ENCODE measurements at regions not wholly inside any gene's neighbourhood (a gene's known extent, or its start where the extent isn't known, plus 50 kb on each side); places are given as distances from the start of the nearest gene placed in this dataset.

- no peaks in the 10 kb centered on the region for H3K79me2 ChIP-seq (ENCODE audit: insufficient read depth, low read length)
- H2AFZ ChIP-seq (ENCODE audit: low read length) = no peak overlapping the region
- no peak overlapping the region for H3K4me3 ChIP-seq (ENCODE audit: insufficient read depth, low read length)
- H3K9me3 ChIP-seq (ENCODE audit: low read depth, low read length) = no peaks in the 10 kb centered on the region
- no peaks in the 10 kb centered on the region for H4K20me1 ChIP-seq (ENCODE audit: insufficient read depth, low read length)
- no peak for DNase-seq (ENCODE audit: insufficient read length, low spot score, missing footprints)
- H3K27ac ChIP-seq (ENCODE audit: low read depth, low read length) = no peak overlapping the region
- H3K4me2 ChIP-seq (ENCODE audit: insufficient read depth, low read length) = no peak overlapping the region
- TF ChIP-seq CTCF (IDR thresholded peaks at IDR 0.05; ENCODE audit: extremely low read depth, low read depth, low read length) = no peak
- H3K4me1 ChIP-seq (ENCODE audit: insufficient read depth, low read length) = no peaks in the 10 kb centered on the region
- no peaks in the 10 kb centered on the region for H3K36me3 ChIP-seq (ENCODE audit: insufficient read depth, low read length)
- no peaks in the 10 kb centered on the region for H3K27me3 ChIP-seq (ENCODE audit: insufficient read depth, low read length)
Observed at GRCh38 chr7:46208635-46209525, 287.8 kb upstream of the IGFBP3 start.

- no peak overlapping the region for H3K4me2 ChIP-seq (ENCODE audit: insufficient read depth, low read length)
- no peaks in the 10 kb centered on the region for H3K79me2 ChIP-seq (ENCODE audit: insufficient read depth, low read length)
- no peaks in the 10 kb centered on the region for H3K27me3 ChIP-seq (ENCODE audit: insufficient read depth, low read length)
- H3K36me3 ChIP-seq (ENCODE audit: insufficient read depth, low read length) = no peaks in the 10 kb centered on the region
- no peaks in the 10 kb centered on the region for H3K9me3 ChIP-seq (ENCODE audit: low read depth, low read length)
- H3K4me3 ChIP-seq (ENCODE audit: insufficient read depth, low read length) = no peak overlapping the region
- H2AFZ ChIP-seq (ENCODE audit: low read length) = no peak overlapping the region
- no peak for DNase-seq (ENCODE audit: insufficient read length, low spot score, missing footprints)
- no peaks in the 10 kb centered on the region for H3K4me1 ChIP-seq (ENCODE audit: insufficient read depth, low read length)
- H4K20me1 ChIP-seq (ENCODE audit: insufficient read depth, low read length) = no peaks in the 10 kb centered on the region
- no peak overlapping the region for H3K27ac ChIP-seq (ENCODE audit: low read depth, low read length)
- TF ChIP-seq CTCF (IDR thresholded peaks at IDR 0.05; ENCODE audit: extremely low read depth, low read depth, low read length) = no peak
Observed at GRCh38 chr7:46207931-46208634, 287.0 kb upstream of the IGFBP3 start.

GRCh38 chr7:46206476-46207060 lies 285.5 kb upstream of the IGFBP3 start:
- no peaks in the 10 kb centered on the region for H3K79me2 ChIP-seq (ENCODE audit: insufficient read depth, low read length)

More at GRCh38 chr7:46206476-46207060, 285.5 kb upstream of the IGFBP3 start:
- Histone ChIP-seq H2AFZ (ENCODE audit: low read length) (no peak overlapping the region), H3K4me3 (ENCODE audit: insufficient read depth, low read length) (no peak overlapping the region), H3K36me3 (ENCODE audit: insufficient read depth, low read length) (no peaks in the 10 kb centered on the region), H3K27me3 (ENCODE audit: insufficient read depth, low read length) (no peaks in the 10 kb centered on the region), H3K4me1 (ENCODE audit: insufficient read depth, low read length) (no peaks in the 10 kb centered on the region), H3K9me3 (ENCODE audit: low read depth, low read length) (no peaks in the 10 kb centered on the region), H3K4me2 (ENCODE audit: insufficient read depth, low read length) (no peak overlapping the region), H3K27ac (ENCODE audit: low read depth, low read length) (no peak overlapping the region), H4K20me1 (ENCODE audit: insufficient read depth, low read length) (no peaks in the 10 kb centered on the region)
- TF ChIP-seq CTCF (IDR thresholded peaks at IDR 0.05; ENCODE audit: extremely low read depth, low read depth, low read length) = no peak
- DNase-seq (ENCODE audit: insufficient read length, low spot score, missing footprints) = no peak

All from osteoblast (primary cell).